ENCODE measurements at regions not wholly inside any gene's neighbourhood (a gene's known extent, or its start where the extent isn't known, plus 50 kb on each side); places are given as distances from the start of the nearest gene placed in this dataset.

- DNase-seq (ENCODE audit: low read depth) = no peak
These were observed 67.9 kb upstream of the CCDC54 start for GRCh38 chr3:107309312-107309711.

GRCh38 chr3:107313711-107314110 lies 63.5 kb upstream of the CCDC54 start:
- no peak for DNase-seq (ENCODE audit: low read depth)

GRCh38 chr3:107315141-107315540 lies 62.1 kb upstream of the CCDC54 start:
- peak; percentile 43 for DNase-seq (ENCODE audit: low read depth)

- no peak for DNase-seq (ENCODE audit: low read depth)
These were observed 53.5 kb upstream of the CCDC54 start for GRCh38 chr3:107323723-107324122.

GRCh38 chr3:107325446-107325845 lies 51.8 kb upstream of the CCDC54 start:
- no peak for DNase-seq (ENCODE audit: low read depth)
